DND-41 (cell line): ENCODE measurements at regions not wholly inside any gene's neighbourhood (a gene's known extent, or its start where the extent isn't known, plus 50 kb on each side); places are given as distances from the start of the nearest gene placed in this dataset.

Source experiments
- EZH2 ChIP-seq: IDR thresholded peaks from 3 replicates; pipeline ENCODE4 v1.6.1; 2012; ENCODE audit warnings: borderline replicate concordance, low read depth, mild to moderate bottlenecking, moderate library complexity, low read length, inconsistent platforms; ENCODE audit not compliant: severe bottlenecking
- TF ChIP-seq, protein P1 (sequence below): IDR thresholded peaks from 2 replicates; pipeline ENCODE4 v1.5.1; 2012; ENCODE audit warnings: borderline replicate concordance, low read length, moderate library complexity, mild to moderate bottlenecking; ENCODE audit not compliant: poor library complexity, severe bottlenecking; ENCODE audit errors: extremely low read depth

DNA sequence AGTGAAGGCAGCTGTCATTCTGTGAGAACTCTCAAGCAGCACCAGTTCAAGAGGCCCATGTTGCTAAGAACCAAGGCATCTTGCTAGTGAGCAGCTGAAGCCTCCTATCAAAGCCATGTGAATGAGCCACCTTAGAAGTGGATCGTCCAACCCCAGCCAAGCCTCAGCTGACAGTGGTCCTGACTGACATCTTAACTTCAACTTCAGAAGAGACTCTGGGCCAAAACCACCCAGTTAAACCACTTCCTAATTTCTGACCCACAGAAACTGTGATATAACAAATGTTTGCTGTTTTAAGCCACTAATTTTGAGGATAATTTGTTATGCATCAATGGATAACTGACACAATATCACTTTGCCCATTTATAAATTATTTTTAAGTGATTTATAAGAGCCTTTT, 256.0 kb downstream of the RPAP3 start:
- TF ChIP-seq, protein P1, sequence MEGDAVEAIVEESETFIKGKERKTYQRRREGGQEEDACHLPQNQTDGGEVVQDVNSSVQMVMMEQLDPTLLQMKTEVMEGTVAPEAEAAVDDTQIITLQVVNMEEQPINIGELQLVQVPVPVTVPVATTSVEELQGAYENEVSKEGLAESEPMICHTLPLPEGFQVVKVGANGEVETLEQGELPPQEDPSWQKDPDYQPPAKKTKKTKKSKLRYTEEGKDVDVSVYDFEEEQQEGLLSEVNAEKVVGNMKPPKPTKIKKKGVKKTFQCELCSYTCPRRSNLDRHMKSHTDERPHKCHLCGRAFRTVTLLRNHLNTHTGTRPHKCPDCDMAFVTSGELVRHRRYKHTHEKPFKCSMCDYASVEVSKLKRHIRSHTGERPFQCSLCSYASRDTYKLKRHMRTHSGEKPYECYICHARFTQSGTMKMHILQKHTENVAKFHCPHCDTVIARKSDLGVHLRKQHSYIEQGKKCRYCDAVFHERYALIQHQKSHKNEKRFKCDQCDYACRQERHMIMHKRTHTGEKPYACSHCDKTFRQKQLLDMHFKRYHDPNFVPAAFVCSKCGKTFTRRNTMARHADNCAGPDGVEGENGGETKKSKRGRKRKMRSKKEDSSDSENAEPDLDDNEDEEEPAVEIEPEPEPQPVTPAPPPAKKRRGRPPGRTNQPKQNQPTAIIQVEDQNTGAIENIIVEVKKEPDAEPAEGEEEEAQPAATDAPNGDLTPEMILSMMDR: no peak
- TF ChIP-seq EZH2: no peak
